OCI-LY1 (cell line): ENCODE measurements at regions not wholly inside any gene's neighbourhood (a gene's known extent, or its start where the extent isn't known, plus 50 kb on each side); places are given as distances from the start of the nearest gene placed in this dataset.

Experiments
- H2AFZ ChIP-seq: fragments of 200-600 bp; sonication (generic), shearing (Covaris generic); 2 replicates; pipeline ENCODE4 v1.6.0; 2014; ENCODE audit warnings: antibody characterized with exemption, mild to moderate bottlenecking, low read length
- H3F3A ChIP-seq: fragments of 200-600 bp; sonication (generic), shearing (Covaris generic); 2 replicates; pipeline ENCODE4 v1.6.0; 2014; ENCODE audit warnings: mild to moderate bottlenecking, antibody characterized with exemption, low read length, moderate library complexity; ENCODE audit not compliant: insufficient read depth
- H3K27ac ChIP-seq: fragments of 200-600 bp; sonication (generic); 2 replicates; pipeline ENCODE4 v1.5.1; 2014; ENCODE audit warnings: low read length, mixed run types, mild to moderate bottlenecking, low read depth; ENCODE audit not compliant: poor library complexity, severe bottlenecking
- H3K27me3 ChIP-seq: fragments of 200-600 bp; sonication (generic); 2 replicates; pipeline ENCODE4 v1.6.0; 2014; ENCODE audit warnings: antibody characterized with exemption, mild to moderate bottlenecking, low read length, moderate library complexity; ENCODE audit not compliant: insufficient read depth
- H3K36me3 ChIP-seq: fragments of 200-600 bp; sonication (generic); 2 replicates; pipeline ENCODE4 v1.6.1; 2014; ENCODE audit warnings: mild to moderate bottlenecking, antibody characterized with exemption, low read length, moderate library complexity, mixed read lengths; ENCODE audit not compliant: insufficient read depth
- H3K4me1 ChIP-seq: fragments of 200-600 bp; sonication (generic); 2 replicates; pipeline ENCODE4 v1.5.1; 2014; ENCODE audit warnings: mild to moderate bottlenecking, low read length, moderate library complexity; ENCODE audit not compliant: insufficient read depth, severe bottlenecking
- H3K4me2 ChIP-seq: fragments of 200-600 bp; sonication (generic), shearing (Covaris generic); 2 replicates; pipeline ENCODE4 v1.6.1; 2014; ENCODE audit warnings: low read length
- H3K4me3 ChIP-seq: fragments of 200-600 bp; sonication (generic); 2 replicates; pipeline ENCODE4 v1.5.1; 2014; ENCODE audit warnings: low read length, low read depth, mild to moderate bottlenecking, mixed read lengths; ENCODE audit not compliant: poor library complexity, severe bottlenecking
- H3K79me2 ChIP-seq: fragments of 200-600 bp; shearing (Covaris generic); 2 replicates; pipeline ENCODE4 v1.6.1; 2016; ENCODE audit warnings: mixed run types, low read length, mixed read lengths; ENCODE audit not compliant: insufficient read depth
- H3K9ac ChIP-seq: fragments of 200-600 bp; sonication (generic), shearing (Covaris generic); 2 replicates; pipeline ENCODE4 v1.6.1; 2014; ENCODE audit warnings: mild to moderate bottlenecking, low read length, mixed read lengths
- H3K9me2 ChIP-seq: fragments of 200-600 bp; sonication (generic), shearing (Covaris generic); 2 replicates; pipeline ENCODE4 v1.6.1; 2014; ENCODE audit warnings: low read depth, mild to moderate bottlenecking, low read length, mixed read lengths
- H3K9me3 ChIP-seq: fragments of 200-600 bp; shearing (Covaris generic); 2 replicates; pipeline ENCODE4 v1.6.1; 2014; ENCODE audit warnings: low read length, mixed read lengths
- H4K20me1 ChIP-seq: fragments of 200-600 bp; sonication (generic), shearing (Covaris generic); 2 replicates; pipeline ENCODE4 v1.6.0; 2016; ENCODE audit warnings: mild to moderate bottlenecking, low read length; ENCODE audit not compliant: insufficient read depth
- EZH2 ChIP-seq: fragments of 200-600 bp; sonication (generic), shearing (Covaris generic); IDR thresholded peaks from 2 replicates; pipeline ENCODE4 v1.8.0; 2017; ENCODE audit warnings: borderline replicate concordance, mixed run types, mild to moderate bottlenecking, antibody characterized with exemption, low read length, moderate library complexity, mixed read lengths
- TF ChIP-seq, protein P1 (sequence below): fragments of 200-600 bp; sonication (generic), shearing (Covaris generic); IDR thresholded peaks from 2 replicates; pipeline ENCODE4 v1.5.1; 2017; ENCODE audit warnings: mild to moderate bottlenecking, antibody characterized with exemption, low read length, moderate library complexity, mixed read lengths

DNA sequence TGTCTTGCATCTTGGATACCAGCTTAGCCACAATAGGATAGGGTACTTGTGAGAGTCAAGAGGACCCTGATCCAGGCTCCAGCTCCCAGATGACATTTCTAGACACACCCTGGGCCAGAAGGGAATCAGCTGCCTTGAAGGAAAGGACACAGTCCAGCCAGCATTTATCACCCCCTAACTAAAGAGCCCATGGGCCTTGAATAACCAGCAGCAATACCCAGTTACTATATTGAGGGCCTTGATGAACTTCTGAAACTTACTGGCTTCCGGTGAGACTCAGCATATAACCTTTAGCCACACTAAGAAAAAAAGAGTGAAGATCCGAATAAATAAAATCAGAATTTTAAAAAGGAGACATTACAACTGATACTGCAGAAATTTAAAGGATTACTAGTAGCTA lies 1135.4 kb downstream of the LRFN5 start:
- Histone ChIP-seq H3K27ac (no peak overlapping the region), H3K4me2 (no peak overlapping the region), H2AFZ (no peak overlapping the region), H3K4me1 (no peaks in the 10 kb centered on the region), H3K9me3 (no peaks in the 10 kb centered on the region), H3K4me3 (no peak overlapping the region), H3K79me2 (no peaks in the 10 kb centered on the region), H3K9ac (no peak overlapping the region), H4K20me1 (no peaks in the 10 kb centered on the region), H3F3A (no peaks in the 10 kb centered on the region), H3K36me3 (no peaks in the 10 kb centered on the region), H3K9me2 (no peaks in the 10 kb centered on the region), H3K27me3 (no peaks in the 10 kb centered on the region)
- TF ChIP-seq EZH2: no peak
- TF ChIP-seq, protein P1, sequence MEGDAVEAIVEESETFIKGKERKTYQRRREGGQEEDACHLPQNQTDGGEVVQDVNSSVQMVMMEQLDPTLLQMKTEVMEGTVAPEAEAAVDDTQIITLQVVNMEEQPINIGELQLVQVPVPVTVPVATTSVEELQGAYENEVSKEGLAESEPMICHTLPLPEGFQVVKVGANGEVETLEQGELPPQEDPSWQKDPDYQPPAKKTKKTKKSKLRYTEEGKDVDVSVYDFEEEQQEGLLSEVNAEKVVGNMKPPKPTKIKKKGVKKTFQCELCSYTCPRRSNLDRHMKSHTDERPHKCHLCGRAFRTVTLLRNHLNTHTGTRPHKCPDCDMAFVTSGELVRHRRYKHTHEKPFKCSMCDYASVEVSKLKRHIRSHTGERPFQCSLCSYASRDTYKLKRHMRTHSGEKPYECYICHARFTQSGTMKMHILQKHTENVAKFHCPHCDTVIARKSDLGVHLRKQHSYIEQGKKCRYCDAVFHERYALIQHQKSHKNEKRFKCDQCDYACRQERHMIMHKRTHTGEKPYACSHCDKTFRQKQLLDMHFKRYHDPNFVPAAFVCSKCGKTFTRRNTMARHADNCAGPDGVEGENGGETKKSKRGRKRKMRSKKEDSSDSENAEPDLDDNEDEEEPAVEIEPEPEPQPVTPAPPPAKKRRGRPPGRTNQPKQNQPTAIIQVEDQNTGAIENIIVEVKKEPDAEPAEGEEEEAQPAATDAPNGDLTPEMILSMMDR: no peak

GRCh38 chr14:42736408-42736807 lies 1129.7 kb downstream of the LRFN5 start:
- Histone ChIP-seq H3K27me3 (no peaks in the 10 kb centered on the region), H3K4me2 (no peak overlapping the region), H3K4me3 (no peak overlapping the region), H3K27ac (no peak overlapping the region), H3K4me1 (no peaks in the 10 kb centered on the region), H3F3A (no peaks in the 10 kb centered on the region), H3K79me2 (no peaks in the 10 kb centered on the region), H3K36me3 (no peaks in the 10 kb centered on the region), H3K9ac (no peak overlapping the region), H3K9me2 (no peaks in the 10 kb centered on the region), H4K20me1 (no peaks in the 10 kb centered on the region), H3K9me3 (no peaks in the 10 kb centered on the region), H2AFZ (no peak overlapping the region)
- no peak for TF ChIP-seq EZH2

DNA sequence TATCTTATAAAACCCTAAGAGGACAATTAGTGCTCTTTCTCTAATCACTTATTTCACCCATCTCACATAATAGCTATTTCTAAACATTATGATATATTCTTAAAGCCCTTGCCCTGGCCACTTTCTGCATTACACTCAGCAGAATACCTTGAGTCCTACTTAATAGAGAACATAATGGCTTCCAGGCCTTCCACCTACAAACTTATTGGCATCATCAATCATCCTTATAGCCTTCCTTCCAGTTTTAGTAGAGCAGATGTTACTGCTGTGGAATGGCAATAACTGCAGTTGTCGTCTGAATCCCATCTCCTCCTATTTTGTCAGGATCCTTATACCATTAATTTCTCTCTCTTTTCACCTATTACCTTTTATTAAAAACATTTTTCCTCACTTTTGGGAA lies 1127.4 kb downstream of the LRFN5 start:
- Histone ChIP-seq H3K4me1 (no peaks in the 10 kb centered on the region), H3F3A (no peaks in the 10 kb centered on the region), H3K4me3 (no peak overlapping the region), H3K9me2 (no peaks in the 10 kb centered on the region), H3K27me3 (no peaks in the 10 kb centered on the region), H3K4me2 (no peak overlapping the region), H2AFZ (no peak overlapping the region), H3K27ac (no peak overlapping the region), H4K20me1 (no peaks in the 10 kb centered on the region), H3K9me3 (no peaks in the 10 kb centered on the region), H3K79me2 (no peaks in the 10 kb centered on the region), H3K36me3 (no peaks in the 10 kb centered on the region), H3K9ac (no peak overlapping the region)
- TF ChIP-seq, protein P1: no peak
- no peak for TF ChIP-seq EZH2

GRCh38 chr14:42732005-42732404 lies 1125.3 kb downstream of the LRFN5 start:
- Histone ChIP-seq H3K4me1 (no peaks in the 10 kb centered on the region), H3K9me3 (no peaks in the 10 kb centered on the region), H3K27me3 (no peaks in the 10 kb centered on the region), H3K27ac (no peak overlapping the region), H3K36me3 (no peaks in the 10 kb centered on the region), H3K9me2 (no peaks in the 10 kb centered on the region), H3F3A (no peaks in the 10 kb centered on the region), H4K20me1 (no peaks in the 10 kb centered on the region), H3K79me2 (no peaks in the 10 kb centered on the region), H3K4me3 (no peak overlapping the region), H3K9ac (no peak overlapping the region), H3K4me2 (no peak overlapping the region), H2AFZ (no peak overlapping the region)
- no peak for TF ChIP-seq EZH2
- TF ChIP-seq, protein P1: no peak
